ENCODE measurements at regions not wholly inside any gene's neighbourhood (a gene's known extent, or its start where the extent isn't known, plus 50 kb on each side); places are given as distances from the start of the nearest gene placed in this dataset.

GRCh38 chr3:168156479-168156878 is 60.8 kb upstream of the GOLIM4 start:
- H3K36me3 Mint-ChIP-seq (ENCODE audit: low read depth), result peaks cover 3% of the 10 kb centered on the region
- no peak overlapping the region for H3K27ac Mint-ChIP-seq
- TF ChIP-seq CTCF (IDR thresholded peaks at IDR 0.05; ENCODE audit: unreplicated experiment in 3 of 3), result no peak
- no peak overlapping the region for H3K4me3 Mint-ChIP-seq
- peaks cover 9% of the 10 kb centered on the region for H3K27me3 Mint-ChIP-seq (ENCODE audit: low read depth)
- H3K9me3 Mint-ChIP-seq, result peaks cover 20% of the 10 kb centered on the region
- H3K4me1 Mint-ChIP-seq, result peaks cover 7% of the 10 kb centered on the region

- Mint-ChIP-seq H3K9me3 (peaks cover 25% of the 10 kb centered on the region), H3K36me3 (ENCODE audit: low read depth) (peaks cover 3% of the 10 kb centered on the region), H3K4me1 (peaks cover 7% of the 10 kb centered on the region), H3K4me3 (no peak overlapping the region), H3K27ac (no peak overlapping the region), H3K27me3 (ENCODE audit: low read depth) (peaks cover 11% of the 10 kb centered on the region)
- no peak for TF ChIP-seq CTCF (IDR thresholded peaks at IDR 0.05; ENCODE audit: unreplicated experiment in 3 of 3)
These were observed 59.6 kb upstream of the GOLIM4 start for GRCh38 chr3:168155303-168155702.

GRCh38 chr3:168154089-168154488 is 58.4 kb upstream of the GOLIM4 start:
- Mint-ChIP-seq H3K9me3 (peaks cover 25% of the 10 kb centered on the region), H3K36me3 (ENCODE audit: low read depth) (peaks cover 3% of the 10 kb centered on the region), H3K4me3 (no peak overlapping the region), H3K27me3 (ENCODE audit: low read depth) (peaks cover 11% of the 10 kb centered on the region), H3K4me1 (no peaks in the 10 kb centered on the region), H3K27ac (no peak overlapping the region)
- no peak for TF ChIP-seq CTCF (IDR thresholded peaks at IDR 0.05; ENCODE audit: unreplicated experiment in 3 of 3)

GRCh38 chr3:168152149-168152548 is 56.4 kb upstream of the GOLIM4 start:
- Mint-ChIP-seq H3K36me3 (ENCODE audit: low read depth) (peaks cover 3% of the 10 kb centered on the region), H3K4me3 (no peak overlapping the region), H3K9me3 (peaks cover 29% of the 10 kb centered on the region), H3K27me3 (ENCODE audit: low read depth) (peaks cover 7% of the 10 kb centered on the region), H3K27ac (no peak overlapping the region), H3K4me1 (no peaks in the 10 kb centered on the region)
- no peak for TF ChIP-seq CTCF (IDR thresholded peaks at IDR 0.05; ENCODE audit: unreplicated experiment in 3 of 3)

All from nephron (organoid).